ENCODE measurements at regions not wholly inside any gene's neighbourhood (a gene's known extent, or its start where the extent isn't known, plus 50 kb on each side); places are given as distances from the start of the nearest gene placed in this dataset.

DNA sequence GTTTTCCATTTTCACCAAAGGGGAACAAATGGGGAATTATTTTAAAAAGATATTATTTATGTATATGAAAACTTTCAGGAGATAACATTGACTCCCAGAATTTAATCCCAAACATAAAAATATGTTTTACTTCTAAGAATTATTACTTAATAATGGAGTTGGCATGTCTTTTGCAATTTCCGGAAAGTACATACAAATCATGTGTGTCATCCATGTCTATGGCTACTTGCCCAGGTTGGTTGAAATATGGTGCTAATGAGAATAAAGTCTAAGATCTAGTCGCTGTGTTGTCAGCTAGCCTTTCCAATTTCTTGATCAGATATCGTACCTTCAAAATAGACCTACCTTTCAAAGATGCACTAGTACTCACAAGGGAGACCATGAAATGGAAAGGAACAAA lies 1003.2 kb upstream of the PCDH20 start (continued):
- TF ChIP-seq, protein P1, sequence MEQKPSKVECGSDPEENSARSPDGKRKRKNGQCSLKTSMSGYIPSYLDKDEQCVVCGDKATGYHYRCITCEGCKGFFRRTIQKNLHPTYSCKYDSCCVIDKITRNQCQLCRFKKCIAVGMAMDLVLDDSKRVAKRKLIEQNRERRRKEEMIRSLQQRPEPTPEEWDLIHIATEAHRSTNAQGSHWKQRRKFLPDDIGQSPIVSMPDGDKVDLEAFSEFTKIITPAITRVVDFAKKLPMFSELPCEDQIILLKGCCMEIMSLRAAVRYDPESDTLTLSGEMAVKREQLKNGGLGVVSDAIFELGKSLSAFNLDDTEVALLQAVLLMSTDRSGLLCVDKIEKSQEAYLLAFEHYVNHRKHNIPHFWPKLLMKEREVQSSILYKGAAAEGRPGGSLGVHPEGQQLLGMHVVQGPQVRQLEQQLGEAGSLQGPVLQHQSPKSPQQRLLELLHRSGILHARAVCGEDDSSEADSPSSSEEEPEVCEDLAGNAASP (CRISPR knock-in tag; IDR thresholded peaks at IDR 0.05; ENCODE audit: borderline replicate concordance): no peak
- no peak for TF ChIP-seq ZNF792 (CRISPR knock-in tag; IDR thresholded peaks at IDR 0.05)
- TF ChIP-seq ZNF782 (CRISPR knock-in tag; IDR thresholded peaks at IDR 0.05; ENCODE audit: borderline replicate concordance): no peak
- no peak for TF ChIP-seq MAFF (IDR thresholded peaks at IDR 0.05; ENCODE audit: low read depth, low read length)
- no peak for TF ChIP-seq ZNF235 (CRISPR knock-in tag; IDR thresholded peaks at IDR 0.05; ENCODE audit: borderline replicate concordance)
- TF ChIP-seq NRL (CRISPR knock-in tag; IDR thresholded peaks at IDR 0.05; ENCODE audit: borderline replicate concordance): no peak
- TF ChIP-seq, protein P2, sequence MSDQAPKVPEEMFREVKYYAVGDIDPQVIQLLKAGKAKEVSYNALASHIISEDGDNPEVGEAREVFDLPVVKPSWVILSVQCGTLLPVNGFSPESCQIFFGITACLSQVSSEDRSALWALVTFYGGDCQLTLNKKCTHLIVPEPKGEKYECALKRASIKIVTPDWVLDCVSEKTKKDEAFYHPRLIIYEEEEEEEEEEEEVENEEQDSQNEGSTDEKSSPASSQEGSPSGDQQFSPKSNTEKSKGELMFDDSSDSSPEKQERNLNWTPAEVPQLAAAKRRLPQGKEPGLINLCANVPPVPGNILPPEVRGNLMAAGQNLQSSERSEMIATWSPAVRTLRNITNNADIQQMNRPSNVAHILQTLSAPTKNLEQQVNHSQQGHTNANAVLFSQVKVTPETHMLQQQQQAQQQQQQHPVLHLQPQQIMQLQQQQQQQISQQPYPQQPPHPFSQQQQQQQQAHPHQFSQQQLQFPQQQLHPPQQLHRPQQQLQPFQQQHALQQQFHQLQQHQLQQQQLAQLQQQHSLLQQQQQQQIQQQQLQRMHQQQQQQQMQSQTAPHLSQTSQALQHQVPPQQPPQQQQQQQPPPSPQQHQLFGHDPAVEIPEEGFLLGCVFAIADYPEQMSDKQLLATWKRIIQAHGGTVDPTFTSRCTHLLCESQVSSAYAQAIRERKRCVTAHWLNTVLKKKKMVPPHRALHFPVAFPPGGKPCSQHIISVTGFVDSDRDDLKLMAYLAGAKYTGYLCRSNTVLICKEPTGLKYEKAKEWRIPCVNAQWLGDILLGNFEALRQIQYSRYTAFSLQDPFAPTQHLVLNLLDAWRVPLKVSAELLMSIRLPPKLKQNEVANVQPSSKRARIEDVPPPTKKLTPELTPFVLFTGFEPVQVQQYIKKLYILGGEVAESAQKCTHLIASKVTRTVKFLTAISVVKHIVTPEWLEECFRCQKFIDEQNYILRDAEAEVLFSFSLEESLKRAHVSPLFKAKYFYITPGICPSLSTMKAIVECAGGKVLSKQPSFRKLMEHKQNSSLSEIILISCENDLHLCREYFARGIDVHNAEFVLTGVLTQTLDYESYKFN (CRISPR knock-in tag; conservative IDR thresholded peaks at IDR 0.05): no peak
- TF ChIP-seq EED (CRISPR knock-in tag; IDR thresholded peaks at IDR 0.05): no peak
- no peak for TF ChIP-seq TEAD2 (CRISPR knock-in tag; IDR thresholded peaks at IDR 0.05)
- TF ChIP-seq, protein P3, sequence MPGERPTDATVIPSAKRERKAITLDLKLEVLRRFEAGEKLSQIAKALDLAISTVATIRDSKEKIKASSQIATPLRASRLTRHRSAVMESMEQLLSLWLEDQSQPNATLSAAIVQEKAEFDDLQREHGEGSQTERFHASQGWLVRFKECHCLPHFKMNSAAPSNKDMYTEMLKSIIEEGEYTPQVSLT (CRISPR knock-in tag; IDR thresholded peaks at IDR 0.05; ENCODE audit: borderline replicate concordance, low read depth): no peak
